ENCODE measurements at regions not wholly inside any gene's neighbourhood (a gene's known extent, or its start where the extent isn't known, plus 50 kb on each side); places are given as distances from the start of the nearest gene placed in this dataset.
"Not testable (repeated sequence)": the region's sequence is repeated elsewhere in the genome, so short reads cannot be mapped to it uniquely, and the experiment has no call there.

DNA sequence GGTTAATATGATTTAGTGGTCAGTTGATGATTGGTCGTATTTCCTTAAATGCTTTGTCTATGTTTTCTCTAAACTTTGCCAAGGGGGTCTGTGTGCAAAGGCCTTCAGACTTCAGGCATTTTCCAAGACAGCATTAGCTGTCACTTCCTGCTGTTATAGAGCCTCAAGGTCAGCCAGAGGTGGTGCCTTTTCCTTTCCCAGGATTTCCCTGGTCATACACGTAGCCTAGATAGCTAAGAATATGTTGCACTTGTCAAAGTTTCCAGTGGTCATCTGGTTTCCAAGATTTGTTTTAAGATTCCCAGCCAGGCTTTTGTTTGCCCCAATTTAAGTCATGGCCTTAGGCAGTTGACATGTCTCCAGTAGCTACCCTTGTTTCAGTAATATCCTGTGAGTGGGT lies 133.2 kb upstream of the IGFBP3 start:
- Histone ChIP-seq H3F3A (ENCODE audit: low read depth) (no peaks in the 10 kb centered on the region), H3K4me3 (ENCODE audit: low read length, poor library complexity, severe bottlenecking) (no peak overlapping the region), H3K9ac (ENCODE audit: low read depth, low read length, poor library complexity, severe bottlenecking) (no peak overlapping the region), H3K36me3 (ENCODE audit: insufficient read depth, low read length) (no peaks in the 10 kb centered on the region), H3K27me3 (ENCODE audit: insufficient read depth, low read length, poor library complexity, severe bottlenecking) (no peaks in the 10 kb centered on the region), H2AFZ (ENCODE audit: low read length) (no peak overlapping the region), H3K9me3 (ENCODE audit: insufficient read depth, low read depth, low read length) (no peaks in the 10 kb centered on the region), H3K79me2 (ENCODE audit: insufficient read depth, low read length) (no peaks in the 10 kb centered on the region), H3K4me1 (ENCODE audit: insufficient read depth, low read length, poor library complexity, severe bottlenecking) (no peaks in the 10 kb centered on the region), H4K20me1 (ENCODE audit: insufficient read depth, low read length, poor library complexity, severe bottlenecking) (no peaks in the 10 kb centered on the region), H3K4me2 (ENCODE audit: low read depth, low read length, poor library complexity, severe bottlenecking) (no peak overlapping the region), H3K9me2 (replicated peaks; ENCODE audit: low read depth, low read length) (no peaks in the 10 kb centered on the region)
- TF ChIP-seq EZH2phosphoT487 (IDR thresholded peaks at IDR 0.05; ENCODE audit: borderline replicate concordance): no peak
- TF ChIP-seq, protein P1, sequence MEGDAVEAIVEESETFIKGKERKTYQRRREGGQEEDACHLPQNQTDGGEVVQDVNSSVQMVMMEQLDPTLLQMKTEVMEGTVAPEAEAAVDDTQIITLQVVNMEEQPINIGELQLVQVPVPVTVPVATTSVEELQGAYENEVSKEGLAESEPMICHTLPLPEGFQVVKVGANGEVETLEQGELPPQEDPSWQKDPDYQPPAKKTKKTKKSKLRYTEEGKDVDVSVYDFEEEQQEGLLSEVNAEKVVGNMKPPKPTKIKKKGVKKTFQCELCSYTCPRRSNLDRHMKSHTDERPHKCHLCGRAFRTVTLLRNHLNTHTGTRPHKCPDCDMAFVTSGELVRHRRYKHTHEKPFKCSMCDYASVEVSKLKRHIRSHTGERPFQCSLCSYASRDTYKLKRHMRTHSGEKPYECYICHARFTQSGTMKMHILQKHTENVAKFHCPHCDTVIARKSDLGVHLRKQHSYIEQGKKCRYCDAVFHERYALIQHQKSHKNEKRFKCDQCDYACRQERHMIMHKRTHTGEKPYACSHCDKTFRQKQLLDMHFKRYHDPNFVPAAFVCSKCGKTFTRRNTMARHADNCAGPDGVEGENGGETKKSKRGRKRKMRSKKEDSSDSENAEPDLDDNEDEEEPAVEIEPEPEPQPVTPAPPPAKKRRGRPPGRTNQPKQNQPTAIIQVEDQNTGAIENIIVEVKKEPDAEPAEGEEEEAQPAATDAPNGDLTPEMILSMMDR (conservative IDR thresholded peaks at IDR 0.05; ENCODE audit: low read length): no peak

GRCh38 chr7:46047581-46047980 lies 126.5 kb upstream of the IGFBP3 start:
- Histone ChIP-seq H2AFZ (ENCODE audit: low read length) (no peak overlapping the region), H4K20me1 (ENCODE audit: insufficient read depth, low read length, poor library complexity, severe bottlenecking) (no peaks in the 10 kb centered on the region)

GRCh38 chr7:46043338-46043737 lies 122.3 kb upstream of the IGFBP3 start:
- H3K36me3 ChIP-seq (ENCODE audit: insufficient read depth, low read length); H3K79me2 ChIP-seq (ENCODE audit: insufficient read depth, low read length); H3K9me2 ChIP-seq (replicated peaks; ENCODE audit: low read depth, low read length); H2AFZ ChIP-seq (ENCODE audit: low read length); H3K4me1 ChIP-seq (ENCODE audit: insufficient read depth, low read length, poor library complexity, severe bottlenecking); H3K4me3 ChIP-seq (ENCODE audit: low read length, poor library complexity, severe bottlenecking); H3K27me3 ChIP-seq (ENCODE audit: insufficient read depth, low read length, poor library complexity, severe bottlenecking); H4K20me1 ChIP-seq (ENCODE audit: insufficient read depth, low read length, poor library complexity, severe bottlenecking); H3K9me3 ChIP-seq (ENCODE audit: insufficient read depth, low read depth, low read length); H3K9ac ChIP-seq (ENCODE audit: low read depth, low read length, poor library complexity, severe bottlenecking); H3F3A ChIP-seq (ENCODE audit: low read depth); H3K4me2 ChIP-seq (ENCODE audit: low read depth, low read length, poor library complexity, severe bottlenecking): not testable (repeated sequence)

More at GRCh38 chr7:46047581-46047980, 126.5 kb upstream of the IGFBP3 start:
- Histone ChIP-seq H3K9me2 (replicated peaks; ENCODE audit: low read depth, low read length) (no peaks in the 10 kb centered on the region), H3K27me3 (ENCODE audit: insufficient read depth, low read length, poor library complexity, severe bottlenecking) (no peaks in the 10 kb centered on the region), H3K4me2 (ENCODE audit: low read depth, low read length, poor library complexity, severe bottlenecking) (no peak overlapping the region), H3K36me3 (ENCODE audit: insufficient read depth, low read length) (no peaks in the 10 kb centered on the region), H3K9ac (ENCODE audit: low read depth, low read length, poor library complexity, severe bottlenecking) (no peak overlapping the region), H3F3A (ENCODE audit: low read depth) (no peaks in the 10 kb centered on the region), H3K79me2 (ENCODE audit: insufficient read depth, low read length) (no peaks in the 10 kb centered on the region), H3K4me3 (ENCODE audit: low read length, poor library complexity, severe bottlenecking) (no peak overlapping the region), H3K9me3 (ENCODE audit: insufficient read depth, low read depth, low read length) (no peaks in the 10 kb centered on the region), H3K4me1 (ENCODE audit: insufficient read depth, low read length, poor library complexity, severe bottlenecking) (no peaks in the 10 kb centered on the region)
- TF ChIP-seq, protein P1 (conservative IDR thresholded peaks at IDR 0.05; ENCODE audit: low read length): no peak
- TF ChIP-seq EZH2phosphoT487 (IDR thresholded peaks at IDR 0.05; ENCODE audit: borderline replicate concordance): no peak

DNA sequence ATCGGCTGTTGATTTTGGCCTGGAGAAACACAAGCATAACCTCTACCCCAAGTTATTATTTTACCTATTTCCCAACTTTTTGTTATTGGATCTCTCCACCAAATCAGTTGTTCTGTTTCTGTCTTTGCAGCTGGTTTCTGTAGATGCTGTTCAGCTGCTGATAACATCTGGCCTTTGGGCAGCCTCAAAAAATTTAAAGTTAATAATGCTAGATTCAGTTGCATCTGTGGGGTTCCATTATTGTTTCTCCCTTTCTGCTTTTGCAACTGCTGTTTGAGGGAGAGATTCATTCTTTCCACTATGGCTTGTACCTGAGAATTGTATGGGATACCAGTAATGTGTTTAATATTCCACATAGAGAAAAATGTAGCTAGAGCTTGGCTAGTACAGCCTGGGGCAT lies 118.7 kb upstream of the IGFBP3 start:
- not testable (repeated sequence) for H3K9me2 ChIP-seq (replicated peaks; ENCODE audit: low read depth, low read length); H3K4me3 ChIP-seq (ENCODE audit: low read length, poor library complexity, severe bottlenecking); H3K9me3 ChIP-seq (ENCODE audit: insufficient read depth, low read depth, low read length); H4K20me1 ChIP-seq (ENCODE audit: insufficient read depth, low read length, poor library complexity, severe bottlenecking); H3F3A ChIP-seq (ENCODE audit: low read depth); H3K9ac ChIP-seq (ENCODE audit: low read depth, low read length, poor library complexity, severe bottlenecking); H3K36me3 ChIP-seq (ENCODE audit: insufficient read depth, low read length); H3K27me3 ChIP-seq (ENCODE audit: insufficient read depth, low read length, poor library complexity, severe bottlenecking); H3K4me2 ChIP-seq (ENCODE audit: low read depth, low read length, poor library complexity, severe bottlenecking); H3K4me1 ChIP-seq (ENCODE audit: insufficient read depth, low read length, poor library complexity, severe bottlenecking); H2AFZ ChIP-seq (ENCODE audit: low read length); H3K79me2 ChIP-seq (ENCODE audit: insufficient read depth, low read length)
